Endothelial cell of umbilical vein (primary cell): ENCODE measurements at regions not wholly inside any gene's neighbourhood (a gene's known extent, or its start where the extent isn't known, plus 50 kb on each side); places are given as distances from the start of the nearest gene placed in this dataset.

ENCODE experiments used
- EZH2 ChIP-seq: IDR thresholded peaks from 2 replicates; pipeline ENCODE4 v1.6.1; 2012; ENCODE audit warnings: borderline replicate concordance, low read depth, mild to moderate bottlenecking, moderate library complexity, low read length, inconsistent platforms; ENCODE audit not compliant: severe bottlenecking
- FOS ChIP-seq: IDR thresholded peaks from 2 replicates; pipeline ENCODE4 v1.6.1; 2011; ENCODE audit warnings: mild to moderate bottlenecking, low read length, moderate library complexity, borderline replicate concordance; ENCODE audit not compliant: insufficient read depth
- JUN ChIP-seq: IDR thresholded peaks from 2 replicates; pipeline ENCODE4 v1.6.1; 2011; ENCODE audit warnings: borderline replicate concordance, low read depth; ENCODE audit not compliant: insufficient read length, insufficient read depth
- MYC ChIP-seq: IDR thresholded peaks from one replicate; pipeline ENCODE4 v1.6.1; 2011; ENCODE audit warnings: mild to moderate bottlenecking, low read depth, low read length
- POLR2A ChIP-seq: IDR thresholded peaks from 2 replicates; pipeline ENCODE4 v1.6.1; 2012; ENCODE audit warnings: low read depth, mild to moderate bottlenecking, control low read depth, low read length
- POLR2AphosphoS5 ChIP-seq: IDR thresholded peaks from 2 replicates; pipeline ENCODE4 v1.6.1; 2012; ENCODE audit warnings: low read depth, mild to moderate bottlenecking, control low read depth, low read length, moderate library complexity; ENCODE audit not compliant: insufficient read depth
- TF ChIP-seq, protein P1 (sequence below), 2 donors: IDR thresholded peaks; 1 replicate in 1 of 2; 2 replicates in 1 of 2; pipeline ENCODE4 v1.5.1; 2011; ENCODE audit warnings: low read length in 2 of 2, mild to moderate bottlenecking in 2 of 2, moderate library complexity in 2 of 2, control low read depth in 1 of 2, inconsistent platforms in 1 of 2, low read depth in 1 of 2; ENCODE audit not compliant: insufficient read depth in 1 of 2; ENCODE audit errors: extremely low read depth in 1 of 2
- TF ChIP-seq, protein P2 (sequence below): IDR thresholded peaks from 2 replicates; pipeline ENCODE4 v1.6.1; 2011; ENCODE audit not compliant: insufficient read depth, insufficient read length

DNA sequence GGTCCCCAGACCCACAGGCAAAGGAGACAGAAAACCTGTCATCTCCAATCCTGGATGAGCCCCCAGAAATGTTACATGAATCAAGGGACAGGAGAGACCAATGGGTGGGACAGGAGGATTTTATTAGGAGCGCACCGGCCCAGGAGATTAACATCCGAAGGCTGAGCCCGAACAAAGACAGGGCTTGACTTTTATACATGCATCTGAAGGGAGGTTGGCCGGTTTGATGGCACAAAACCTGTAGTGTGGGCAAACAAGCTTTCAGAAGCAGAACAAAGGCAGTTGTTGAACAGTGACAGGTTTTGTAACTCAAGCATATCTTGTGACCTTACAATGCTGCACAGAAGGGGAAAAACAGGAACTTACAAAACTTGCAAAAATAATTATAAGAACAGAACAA, 83.9 kb upstream of the GPR6 start:
- TF ChIP-seq, protein P1, sequence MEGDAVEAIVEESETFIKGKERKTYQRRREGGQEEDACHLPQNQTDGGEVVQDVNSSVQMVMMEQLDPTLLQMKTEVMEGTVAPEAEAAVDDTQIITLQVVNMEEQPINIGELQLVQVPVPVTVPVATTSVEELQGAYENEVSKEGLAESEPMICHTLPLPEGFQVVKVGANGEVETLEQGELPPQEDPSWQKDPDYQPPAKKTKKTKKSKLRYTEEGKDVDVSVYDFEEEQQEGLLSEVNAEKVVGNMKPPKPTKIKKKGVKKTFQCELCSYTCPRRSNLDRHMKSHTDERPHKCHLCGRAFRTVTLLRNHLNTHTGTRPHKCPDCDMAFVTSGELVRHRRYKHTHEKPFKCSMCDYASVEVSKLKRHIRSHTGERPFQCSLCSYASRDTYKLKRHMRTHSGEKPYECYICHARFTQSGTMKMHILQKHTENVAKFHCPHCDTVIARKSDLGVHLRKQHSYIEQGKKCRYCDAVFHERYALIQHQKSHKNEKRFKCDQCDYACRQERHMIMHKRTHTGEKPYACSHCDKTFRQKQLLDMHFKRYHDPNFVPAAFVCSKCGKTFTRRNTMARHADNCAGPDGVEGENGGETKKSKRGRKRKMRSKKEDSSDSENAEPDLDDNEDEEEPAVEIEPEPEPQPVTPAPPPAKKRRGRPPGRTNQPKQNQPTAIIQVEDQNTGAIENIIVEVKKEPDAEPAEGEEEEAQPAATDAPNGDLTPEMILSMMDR (IDR thresholded peaks at IDR 0.05; ENCODE audit: extremely low read depth in 1 of 2, insufficient read depth in 1 of 2, low read depth in 1 of 2, low read length in 2 of 2): no peak
- TF ChIP-seq POLR2A: no peak
- no peak for TF ChIP-seq POLR2AphosphoS5
- TF ChIP-seq EZH2: no peak
- TF ChIP-seq MYC: no peak
- TF ChIP-seq JUN: no peak
- TF ChIP-seq FOS: no peak
- TF ChIP-seq, protein P2, sequence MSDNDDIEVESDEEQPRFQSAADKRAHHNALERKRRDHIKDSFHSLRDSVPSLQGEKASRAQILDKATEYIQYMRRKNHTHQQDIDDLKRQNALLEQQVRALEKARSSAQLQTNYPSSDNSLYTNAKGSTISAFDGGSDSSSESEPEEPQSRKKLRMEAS: no peak
